GM18873 (cell line): ENCODE measurements at regions not wholly inside any gene's neighbourhood (a gene's known extent, or its start where the extent isn't known, plus 50 kb on each side); places are given as distances from the start of the nearest gene placed in this dataset.
"Not testable (repeated sequence)": the region's sequence is repeated elsewhere in the genome, so short reads cannot be mapped to it uniquely, and the experiment has no call there.

Experiments used
- ATAC-seq: cut with Tn5 transposase; IDR thresholded peaks from one replicate; pipeline ENCODE4 v1.9.1; 2021; ENCODE audit warnings: mild to moderate bottlenecking, moderate library complexity, moderate number of reproducible peaks; ENCODE audit not compliant: unreplicated experiment, low FRiP score

DNA sequence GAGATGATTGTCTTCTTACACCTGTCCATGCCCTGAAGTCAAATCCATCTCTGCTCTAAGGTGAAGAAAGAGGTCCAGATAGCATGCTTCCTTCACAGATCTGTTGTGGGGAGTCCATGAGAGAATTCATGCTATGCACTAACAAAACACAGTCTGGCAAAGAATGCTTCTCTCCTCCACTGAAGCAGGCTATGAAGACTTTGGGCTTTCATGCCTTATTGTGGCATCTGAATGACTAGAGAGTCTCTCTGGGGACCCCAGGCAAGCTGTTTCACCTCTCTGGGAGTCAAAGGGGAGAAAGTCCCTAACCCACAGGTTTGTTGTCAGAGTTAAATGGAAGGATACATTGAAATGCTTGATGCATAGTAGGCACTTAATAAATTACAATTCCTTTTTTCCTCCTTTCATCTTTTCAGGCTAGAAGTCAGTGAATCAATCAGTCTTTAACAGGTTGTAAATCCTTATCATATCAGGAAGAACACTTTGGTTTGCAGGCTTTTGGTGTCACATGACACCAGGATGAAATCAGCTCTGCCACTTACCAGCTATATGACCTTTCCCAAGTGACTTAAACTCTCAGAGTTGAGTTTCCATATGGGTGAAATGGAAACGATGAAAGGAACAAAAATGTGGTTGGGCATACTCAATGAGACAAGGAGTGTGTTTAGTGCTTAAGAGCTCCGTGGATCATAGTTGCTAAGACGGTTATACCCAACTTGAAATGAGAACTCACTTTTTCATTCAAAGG lies 200.1 kb upstream of the DAB1 start:
- no peak for ATAC-seq

DNA sequence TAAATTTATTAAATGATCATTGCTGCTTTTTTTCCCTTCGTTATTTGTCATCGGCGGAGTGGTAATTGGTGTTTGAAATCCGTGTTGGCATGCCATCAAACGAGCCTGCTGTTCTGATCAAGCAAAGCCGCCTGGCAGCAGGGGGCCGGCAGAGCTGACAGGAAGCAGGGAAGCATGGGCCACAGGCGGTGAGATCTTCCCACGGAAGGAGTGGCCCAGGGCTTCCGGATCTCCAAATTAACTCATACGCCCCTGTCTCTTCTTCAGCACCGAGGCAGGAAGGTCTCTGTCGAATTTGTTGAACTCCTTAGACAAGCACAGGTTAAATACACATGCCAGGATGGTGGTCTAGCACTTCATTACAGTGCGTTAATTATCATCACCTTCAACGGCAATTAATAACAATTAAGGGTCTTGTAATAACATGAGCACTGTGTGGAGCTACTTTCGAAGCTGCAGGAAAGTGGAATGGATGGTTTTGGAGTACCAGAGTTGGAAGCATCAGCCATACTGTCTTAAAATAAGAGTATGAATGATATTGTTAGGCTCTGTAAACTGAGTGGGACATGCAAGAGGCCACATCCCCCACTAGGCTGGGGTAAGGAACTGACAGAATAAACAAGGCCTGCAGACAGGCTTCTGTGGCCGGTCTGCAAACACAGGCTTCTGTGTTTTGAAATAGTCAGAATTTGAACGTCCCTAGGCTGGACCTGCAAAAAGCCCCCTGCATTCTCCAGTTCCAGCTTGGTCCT lies 199.4 kb upstream of the DAB1 start:
- no peak for ATAC-seq

DNA sequence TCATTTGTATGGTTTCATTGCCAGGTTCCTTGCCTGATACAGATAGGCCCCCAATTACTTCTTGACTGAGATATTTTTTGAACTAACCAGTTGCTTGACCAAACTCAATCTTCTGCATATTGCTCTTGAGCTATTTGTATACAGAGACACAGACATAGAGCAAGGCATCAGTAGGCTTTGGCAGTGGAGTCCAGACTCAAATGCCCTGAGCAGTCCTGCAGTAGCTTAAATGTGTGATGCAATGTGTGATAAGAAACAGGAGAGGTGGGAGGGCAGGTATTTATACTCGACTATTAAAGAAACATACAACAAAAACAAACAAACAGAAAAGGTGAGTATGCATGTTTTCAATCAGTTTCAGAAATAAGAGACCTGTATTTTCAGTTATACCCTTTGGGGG lies 197.9 kb upstream of the DAB1 start:
- no peak for ATAC-seq

DNA sequence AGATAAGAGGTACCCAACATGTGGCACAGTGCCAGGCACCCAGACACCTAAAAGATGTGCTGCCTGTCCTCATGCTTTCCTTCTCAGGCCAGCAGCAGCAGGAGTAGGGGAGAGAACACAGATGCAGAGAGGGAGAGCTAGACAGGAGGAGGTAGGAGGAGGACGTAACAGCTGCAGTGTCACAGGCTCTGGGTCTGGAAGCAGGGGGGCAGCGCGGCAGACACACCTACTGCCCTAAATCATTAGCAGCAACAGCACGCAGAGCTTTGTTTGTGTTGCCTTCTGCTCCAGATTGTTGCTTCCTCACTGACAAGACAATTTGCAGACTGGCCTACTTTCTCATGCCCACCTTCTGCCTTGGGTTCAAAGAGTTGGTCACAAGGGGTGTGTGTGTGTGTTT lies 196.7 kb upstream of the DAB1 start:
- no peak for ATAC-seq

DNA sequence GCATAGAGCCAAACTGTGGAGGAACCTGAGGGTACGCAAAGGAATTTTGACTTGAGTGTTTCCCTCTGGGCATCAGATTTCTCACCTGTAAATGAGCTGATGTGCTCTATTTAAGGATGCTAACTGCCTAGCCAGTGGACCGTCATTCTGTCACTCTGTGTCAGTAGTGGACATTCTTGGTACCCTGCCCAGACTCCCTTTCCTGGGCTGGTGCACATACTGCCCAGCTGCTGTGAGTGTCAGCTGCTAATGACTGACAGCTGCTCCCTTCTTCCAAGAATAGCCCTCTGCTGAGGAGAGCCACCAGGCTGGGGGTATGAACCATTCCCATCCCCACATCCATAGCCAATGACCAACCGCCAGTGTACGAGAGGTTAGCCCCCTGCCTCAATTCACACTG lies 193.1 kb upstream of the DAB1 start:
- ATAC-seq = no peak

DNA sequence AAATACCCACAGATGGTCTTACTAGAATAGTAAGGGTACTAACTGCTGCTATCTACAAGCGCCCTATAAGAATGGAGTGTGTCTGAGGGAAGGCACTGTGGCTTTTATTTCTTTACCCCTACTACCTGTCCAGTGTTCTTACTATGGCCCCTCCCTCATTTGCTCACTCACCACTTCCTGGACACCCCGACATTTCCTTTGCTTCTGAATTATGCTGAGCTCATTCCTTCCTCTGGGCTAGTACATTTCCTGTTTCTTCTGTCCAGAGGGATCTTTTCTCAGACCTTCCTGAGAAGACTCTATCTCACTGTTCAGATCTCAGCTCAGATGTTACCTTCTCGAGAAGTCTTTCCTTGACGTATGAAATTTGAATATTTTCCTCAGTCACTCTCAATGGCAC lies 192.1 kb upstream of the DAB1 start:
- no peak for ATAC-seq

DNA sequence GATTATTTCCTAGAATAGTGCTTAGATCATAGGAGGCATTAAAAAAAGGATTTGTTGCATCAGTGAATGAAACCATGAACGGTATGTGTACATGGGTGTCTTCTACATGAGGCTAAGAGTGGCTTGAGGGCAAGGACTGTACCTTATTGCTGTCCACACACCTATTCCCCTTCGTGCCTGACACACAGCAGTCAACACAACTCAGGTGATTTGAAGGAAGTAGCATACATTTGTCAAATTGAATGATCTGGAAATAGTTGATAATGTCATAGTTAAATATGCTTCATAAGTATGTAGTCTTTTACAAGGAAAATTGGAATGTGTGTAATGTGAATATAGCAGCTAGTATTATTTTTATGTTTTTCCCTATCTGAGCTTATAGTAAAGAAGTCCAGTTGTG lies 189.0 kb upstream of the DAB1 start:
- ATAC-seq = no peak

DNA sequence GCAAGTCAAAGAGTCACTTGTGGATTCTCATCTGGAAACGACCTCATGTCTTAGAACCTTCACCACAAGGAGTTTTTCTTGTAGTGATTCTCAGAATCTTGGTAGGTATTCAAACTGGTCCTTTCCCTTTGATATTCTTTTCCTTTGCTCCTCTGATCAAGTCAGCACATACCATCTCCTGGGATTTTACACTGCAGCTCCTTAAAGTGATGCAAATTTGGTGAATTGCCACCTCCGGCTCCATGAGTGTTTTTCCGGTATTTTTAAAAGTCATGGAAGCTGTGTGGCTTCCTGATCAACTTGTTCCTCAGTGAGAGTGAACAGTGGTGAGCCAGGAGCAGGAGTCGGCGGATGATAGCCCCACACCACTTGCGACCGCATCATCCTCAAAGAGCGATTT lies 182.1 kb upstream of the DAB1 start:
- ATAC-seq = no peak

DNA sequence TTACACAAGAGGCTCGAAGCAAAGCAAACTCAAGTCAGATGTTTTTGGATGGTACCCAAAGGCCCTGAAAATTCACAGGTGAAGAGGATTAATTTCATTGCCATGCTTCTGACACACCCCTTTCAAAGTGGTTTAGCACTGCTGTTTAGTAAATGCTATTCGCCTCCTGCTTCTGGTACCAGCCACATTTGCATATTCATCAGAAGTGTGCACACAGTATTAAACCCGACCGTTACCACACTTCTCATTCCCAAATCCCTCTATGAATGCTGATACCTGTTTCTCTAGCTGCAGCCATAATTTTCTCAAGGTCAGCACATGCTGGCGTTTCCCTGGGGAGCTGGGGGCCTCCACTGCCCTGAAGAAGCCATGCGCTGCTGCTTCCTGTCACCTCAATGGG lies 179.8 kb upstream of the DAB1 start:
- no peak for ATAC-seq

DNA sequence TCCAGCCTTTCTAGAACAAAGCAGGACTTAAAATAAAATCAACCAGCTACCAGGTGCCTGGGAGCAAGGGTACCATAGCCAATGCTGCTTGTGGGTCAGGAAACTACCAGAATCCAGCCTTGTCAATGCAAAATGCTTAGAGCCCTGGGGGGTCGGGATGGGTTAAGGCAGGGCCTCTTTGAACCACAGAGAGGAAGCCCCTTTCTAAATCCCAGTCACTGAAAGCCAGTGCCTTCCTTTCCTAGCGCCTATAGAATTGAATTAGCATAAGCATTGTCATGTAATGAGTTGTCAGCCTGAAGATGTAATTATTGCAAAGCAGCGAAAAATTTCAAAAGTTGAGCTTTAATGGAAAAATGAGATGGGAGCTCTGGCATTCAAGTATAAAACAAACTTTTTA lies 176.6 kb upstream of the DAB1 start:
- ATAC-seq = no peak

DNA sequence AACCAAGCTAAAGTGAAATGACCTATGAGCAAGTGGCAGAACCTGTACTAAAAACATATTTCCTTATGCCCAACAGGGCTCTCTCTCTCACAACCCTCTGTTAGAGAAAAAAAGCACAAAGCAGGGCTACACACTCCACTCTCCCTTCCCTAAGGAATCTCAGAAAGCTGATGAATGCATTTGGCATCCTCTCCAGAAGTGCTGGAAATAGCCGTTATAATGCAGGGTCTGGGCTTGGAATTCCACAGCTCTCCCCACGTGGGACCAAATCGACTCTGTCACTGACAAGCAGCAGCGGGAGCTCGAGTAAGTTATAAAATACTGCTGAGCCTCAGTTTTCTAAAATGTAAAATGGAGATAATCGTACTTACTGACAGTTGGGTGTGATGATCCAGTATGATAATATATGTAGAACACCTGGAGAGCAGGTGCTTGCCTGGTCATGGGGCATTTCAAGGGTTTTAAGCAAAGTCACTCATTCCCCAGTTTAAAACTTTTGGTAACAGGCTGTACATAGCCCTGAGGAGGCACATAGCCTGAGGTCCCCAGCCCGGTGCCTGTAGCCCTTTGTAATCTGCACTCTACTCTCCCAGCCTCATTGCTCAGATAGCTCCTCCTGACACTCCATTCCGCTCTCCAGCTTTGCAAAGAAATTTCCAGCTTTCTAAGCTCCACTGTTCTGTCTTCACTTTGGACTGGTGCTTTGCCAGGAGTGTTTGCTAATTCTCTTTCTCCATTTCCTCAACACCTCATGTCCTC lies 175.6 kb upstream of the DAB1 start:
- ATAC-seq = no peak

DNA sequence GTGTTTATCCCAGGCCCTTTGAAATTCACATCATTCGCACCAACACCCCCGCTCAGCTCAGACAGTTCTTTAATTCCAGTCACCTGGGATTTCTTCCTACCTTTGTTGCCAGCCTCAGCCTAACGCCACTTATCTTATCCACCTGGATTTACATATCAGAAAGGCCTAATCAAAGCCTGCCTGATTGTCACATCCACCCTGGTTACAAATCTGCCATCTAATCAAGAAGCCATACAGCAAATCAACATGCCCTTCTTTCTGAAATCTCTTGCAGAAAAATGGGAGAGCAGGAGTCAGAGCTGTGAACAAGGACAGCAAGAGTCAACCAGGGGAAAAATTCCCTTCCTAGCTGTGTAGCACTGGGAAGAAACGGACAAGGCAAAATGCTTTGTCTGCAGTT lies 173.2 kb upstream of the DAB1 start:
- ATAC-seq = no peak

DNA sequence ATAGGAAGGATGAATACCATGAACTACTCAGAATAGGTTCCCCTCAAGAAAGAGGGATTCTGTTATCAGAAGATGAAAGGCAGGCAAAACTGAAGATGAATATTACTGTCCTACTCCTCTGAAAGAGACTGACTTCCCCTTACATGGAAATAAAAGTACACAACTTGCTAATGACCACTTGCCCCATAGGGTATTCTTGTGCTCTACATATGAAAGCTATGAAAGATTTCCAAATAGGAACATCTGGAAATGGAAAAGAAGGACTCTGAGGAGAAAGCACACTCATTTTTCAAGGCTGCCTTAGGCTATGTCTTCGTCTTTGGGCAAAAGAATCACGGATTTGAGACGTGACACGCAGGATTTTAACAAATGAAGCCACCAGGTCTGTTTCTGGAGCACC lies 170.1 kb upstream of the DAB1 start:
- ATAC-seq = no peak

DNA sequence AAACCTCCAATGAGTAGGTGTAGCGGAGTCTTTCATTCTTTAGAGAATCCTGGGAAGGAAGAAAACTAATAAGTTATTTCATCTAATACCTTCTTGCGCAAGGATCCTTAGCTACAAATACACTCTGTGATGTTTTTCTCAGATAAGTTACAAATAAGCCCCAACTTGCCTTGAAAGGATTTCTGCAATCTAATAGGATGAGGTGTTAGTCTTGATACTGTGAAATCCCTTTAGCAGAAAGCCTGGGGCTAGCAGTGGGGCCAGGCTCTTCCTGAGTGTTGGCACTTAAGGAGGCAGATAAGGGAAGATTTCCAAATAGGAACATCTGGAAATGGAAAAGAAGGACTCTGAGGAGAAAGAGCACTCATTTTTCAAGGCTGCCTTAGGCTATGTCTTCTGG lies 168.0 kb upstream of the DAB1 start:
- ATAC-seq = no peak

DNA sequence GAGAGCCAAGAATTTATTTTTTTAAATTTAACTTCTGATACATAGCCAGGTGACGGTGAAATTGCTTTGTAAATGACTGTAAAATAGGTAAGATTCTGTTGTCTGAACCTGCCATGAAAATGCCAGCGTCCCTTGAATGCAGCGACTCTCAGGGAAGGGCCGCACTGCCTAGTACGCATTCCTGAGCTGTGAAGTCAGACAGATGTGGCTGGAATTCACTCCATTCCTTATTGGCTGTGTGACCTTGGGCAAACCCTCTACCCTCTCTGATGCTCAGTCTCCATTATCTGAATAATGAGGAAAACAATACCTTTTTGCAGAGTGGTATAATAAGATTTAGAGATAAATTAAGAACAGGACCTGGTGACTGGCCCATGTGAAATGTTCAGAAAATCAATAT lies 167.1 kb upstream of the DAB1 start:
- no peak for ATAC-seq

DNA sequence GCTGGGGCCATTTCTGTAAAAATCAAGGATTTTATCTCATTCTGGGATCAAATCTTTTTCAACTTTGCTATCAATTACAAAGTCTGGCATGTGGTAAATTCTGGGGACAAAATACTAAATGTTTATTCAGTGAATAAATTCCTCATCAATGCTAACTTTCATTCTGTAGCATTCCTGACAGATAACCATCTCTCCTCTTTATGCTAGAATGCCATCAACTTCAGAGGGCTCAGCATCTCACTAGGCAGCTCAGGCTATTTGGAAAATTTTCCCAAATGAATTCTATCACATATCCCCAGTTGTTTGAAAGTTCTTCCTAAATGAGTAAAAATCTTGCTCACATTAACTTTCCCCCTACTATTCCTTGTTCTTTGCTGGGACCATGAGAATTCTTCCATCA lies 163.0 kb upstream of the DAB1 start:
- no peak for ATAC-seq

DNA sequence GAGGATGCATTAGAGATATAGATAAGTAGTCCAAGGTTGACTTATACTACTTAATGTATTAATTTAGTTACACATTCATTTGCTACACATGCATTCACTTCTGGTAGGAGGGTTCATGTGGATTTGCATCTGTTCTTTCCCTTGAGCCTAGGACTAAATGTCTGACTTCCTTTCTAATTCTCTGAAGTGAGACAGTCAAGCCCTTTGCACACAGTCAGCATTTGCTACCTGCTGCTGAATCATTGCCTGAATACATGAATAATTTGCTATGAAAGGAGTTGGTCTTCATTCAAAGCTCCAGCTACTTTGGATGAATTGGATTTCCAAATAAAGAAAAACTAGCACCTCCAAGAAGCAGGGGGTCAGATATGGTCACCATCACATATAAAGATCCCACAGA lies 154.8 kb upstream of the DAB1 start:
- no peak for ATAC-seq

DNA sequence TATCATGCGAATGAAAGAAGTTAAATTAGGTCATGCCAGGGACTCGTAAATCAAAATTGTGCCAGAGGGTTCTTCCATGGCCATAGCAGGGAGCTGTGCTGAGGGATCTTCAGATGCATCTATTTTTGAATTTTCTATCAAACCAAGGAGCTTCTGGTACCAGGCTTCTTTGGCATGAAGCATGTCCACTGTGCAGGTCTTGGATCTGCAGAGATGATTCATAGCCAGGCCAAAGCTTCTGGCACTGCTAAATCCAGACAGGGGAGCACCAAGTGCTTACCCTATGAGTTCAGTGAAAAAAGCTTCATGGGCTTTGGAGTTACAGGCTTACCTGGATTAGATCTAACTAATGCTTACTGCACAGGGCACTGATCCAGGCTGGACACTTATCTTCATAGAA lies 154.2 kb upstream of the DAB1 start:
- ATAC-seq = no peak

DNA sequence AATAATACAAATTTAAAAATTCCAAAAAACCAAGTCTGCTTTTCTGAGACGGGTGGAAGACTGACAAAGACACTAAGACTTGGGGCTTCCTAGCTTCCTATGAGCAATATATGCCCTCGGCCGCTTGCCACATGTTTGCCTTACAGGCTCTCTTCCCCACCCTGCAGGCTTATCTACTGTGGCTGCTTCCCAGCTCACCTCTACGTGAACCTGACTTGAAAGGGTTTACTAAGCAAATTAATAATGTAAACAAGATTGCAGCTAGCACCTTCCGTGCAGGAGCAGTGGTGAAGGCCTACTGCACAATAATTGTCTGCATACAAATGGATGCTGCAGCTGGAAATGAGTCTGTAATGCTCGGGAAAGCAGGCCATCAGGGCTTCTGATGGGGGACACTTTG lies 152.9 kb upstream of the DAB1 start:
- no peak for ATAC-seq

DNA sequence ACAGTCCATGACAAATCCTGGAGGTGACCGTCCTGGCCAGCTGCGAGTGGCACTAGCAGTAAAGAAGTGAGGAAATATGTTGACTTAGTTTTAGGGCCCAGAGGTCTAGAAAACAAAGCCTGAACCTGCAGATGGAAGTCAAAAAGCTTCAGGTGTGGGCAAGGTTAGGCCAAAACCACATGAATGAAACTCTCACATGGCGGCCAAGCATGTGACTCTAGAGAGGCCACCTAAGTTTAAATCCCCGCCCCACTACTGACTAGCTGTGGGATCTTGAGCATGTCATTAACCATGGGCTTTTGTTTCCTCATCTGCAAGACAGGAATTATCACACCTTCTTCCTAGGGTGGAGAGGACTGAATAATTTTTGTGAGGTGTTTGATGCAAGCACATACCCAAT lies 148.2 kb upstream of the DAB1 start:
- no peak for ATAC-seq

DNA sequence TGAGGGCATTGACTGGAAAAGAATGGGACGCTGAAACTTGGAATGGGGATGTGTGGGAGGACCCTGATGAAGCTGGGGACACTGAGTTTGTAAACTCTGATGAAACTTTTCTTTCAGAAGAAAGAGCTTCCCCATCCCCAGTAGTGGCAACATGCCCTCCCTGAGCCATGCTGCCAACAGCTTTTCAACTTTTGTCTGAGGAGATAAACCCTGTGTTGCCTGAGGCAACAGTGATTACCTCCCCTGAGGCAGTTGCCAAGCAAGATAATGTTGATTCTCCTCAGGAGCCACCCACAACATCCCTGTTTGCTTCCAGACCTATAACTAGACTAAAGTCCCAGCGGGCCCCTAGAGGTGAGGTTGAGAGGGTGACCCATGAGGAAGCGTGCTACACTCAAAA lies 134.2 kb upstream of the DAB1 start:
- ATAC-seq = not testable (repeated sequence)

DNA sequence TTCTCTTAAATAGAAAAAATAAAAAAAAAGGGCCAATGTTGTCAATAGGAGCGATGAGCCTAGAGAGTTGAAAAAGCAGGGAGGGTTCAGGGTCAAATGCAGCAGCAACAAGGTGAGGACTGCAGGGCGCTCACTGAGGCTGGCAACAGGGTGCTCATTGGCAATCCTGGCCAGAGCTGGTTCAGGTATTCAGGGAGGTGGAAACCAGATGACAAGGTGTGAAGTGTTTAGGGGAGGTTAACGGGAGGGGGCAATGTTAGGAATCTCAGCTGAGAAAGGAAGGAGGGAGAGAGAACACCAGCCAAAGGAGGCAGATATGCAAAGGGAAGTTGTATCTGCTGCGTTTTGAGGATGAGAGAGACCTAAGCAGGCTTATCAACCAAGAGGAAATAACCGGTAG lies 129.8 kb upstream of the DAB1 start:
- ATAC-seq = no peak
